ENCODE measurements at regions not wholly inside any gene's neighbourhood (a gene's known extent, or its start where the extent isn't known, plus 50 kb on each side); places are given as distances from the start of the nearest gene placed in this dataset.
"Not testable (repeated sequence)": the region's sequence is repeated elsewhere in the genome, so short reads cannot be mapped to it uniquely, and the experiment has no call there.

DNA sequence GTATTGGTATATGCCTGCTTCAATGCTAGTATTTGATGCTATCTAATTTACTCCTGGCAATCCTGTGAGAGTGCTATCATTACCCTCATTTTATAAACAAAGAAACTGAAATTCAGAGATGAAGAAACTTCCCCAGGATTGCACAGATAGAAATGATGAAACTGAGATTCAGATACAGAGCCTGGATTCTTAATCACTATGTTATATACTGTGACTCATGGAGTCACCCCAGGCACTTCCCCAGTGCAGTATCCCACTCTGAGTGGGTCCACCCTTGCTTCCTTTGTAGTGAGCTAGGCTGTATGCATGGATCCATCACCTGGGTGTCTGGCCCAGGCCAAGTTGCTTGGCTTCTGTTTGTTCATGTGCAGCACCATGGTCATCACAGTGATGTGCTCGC lies 133.9 kb downstream of the TRIM43 start:
- H3K9me3 ChIP-seq (ENCODE audit: low read depth, low read length, poor library complexity, severe bottlenecking); DNase-seq (ENCODE audit: low spot score); POLR2A ChIA-PET (ENCODE audit: low non-redundant PET); H3K4me1 ChIP-seq (ENCODE audit: insufficient read depth, low read length, poor library complexity, severe bottlenecking); H3K27ac ChIP-seq (ENCODE audit: low read depth, low read length, poor library complexity, severe bottlenecking); CTCF ChIA-PET; H3K27me3 ChIP-seq (replicated peaks; ENCODE audit: insufficient read depth, low read depth, low read length, poor library complexity); H3K4me3 ChIP-seq (ENCODE audit: low read depth, low read length, poor library complexity, severe bottlenecking); H3K36me3 ChIP-seq (ENCODE audit: insufficient read depth, low read length, poor library complexity, severe bottlenecking); BruUV-seq (replicated peaks): not testable (repeated sequence)
- intact Hi-C loops (cut with micrococcal nuclease; ENCODE audit: unreplicated experiment), result loop anchor here (5.0 to 10.0 kb wide), 2 partner anchors 323 to 531 kb away; partner anchors contain the start of gene FAHD2A

DNA sequence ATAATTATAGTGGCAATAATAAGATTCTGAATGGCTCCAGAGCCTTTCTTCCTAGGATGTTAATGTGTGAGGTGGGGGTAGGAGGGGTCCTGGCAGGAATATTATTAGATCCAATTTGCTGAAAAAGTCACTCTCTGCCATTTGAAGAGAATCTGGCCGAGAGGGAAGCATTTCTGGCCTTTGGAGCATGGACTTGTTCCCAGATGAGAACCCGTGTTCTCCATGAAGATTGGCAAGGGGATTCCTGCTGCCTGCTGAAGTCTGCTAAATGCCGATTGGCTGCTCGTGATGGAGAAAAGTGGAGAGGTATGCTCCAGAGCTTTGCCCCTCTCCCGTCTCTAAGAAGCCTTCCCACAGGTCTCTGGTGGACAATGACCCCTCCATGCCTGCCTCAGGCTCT lies 135.6 kb downstream of the TRIM43 start:
- BruUV-seq (replicated peaks); H3K9me3 ChIP-seq (ENCODE audit: low read depth, low read length, poor library complexity, severe bottlenecking); POLR2A ChIA-PET (ENCODE audit: low non-redundant PET); CTCF ChIA-PET; H3K36me3 ChIP-seq (ENCODE audit: insufficient read depth, low read length, poor library complexity, severe bottlenecking); DNase-seq (ENCODE audit: low spot score); H3K27ac ChIP-seq (ENCODE audit: low read depth, low read length, poor library complexity, severe bottlenecking); H3K4me3 ChIP-seq (ENCODE audit: low read depth, low read length, poor library complexity, severe bottlenecking); H3K27me3 ChIP-seq (replicated peaks; ENCODE audit: insufficient read depth, low read depth, low read length, poor library complexity); H3K4me1 ChIP-seq (ENCODE audit: insufficient read depth, low read length, poor library complexity, severe bottlenecking): not testable (repeated sequence)
- intact Hi-C loops (cut with micrococcal nuclease; ENCODE audit: unreplicated experiment), result loop anchor here (5.0 to 10.0 kb wide), 2 partner anchors 325 to 533 kb away; partner anchors contain the start of gene FAHD2A

DNA sequence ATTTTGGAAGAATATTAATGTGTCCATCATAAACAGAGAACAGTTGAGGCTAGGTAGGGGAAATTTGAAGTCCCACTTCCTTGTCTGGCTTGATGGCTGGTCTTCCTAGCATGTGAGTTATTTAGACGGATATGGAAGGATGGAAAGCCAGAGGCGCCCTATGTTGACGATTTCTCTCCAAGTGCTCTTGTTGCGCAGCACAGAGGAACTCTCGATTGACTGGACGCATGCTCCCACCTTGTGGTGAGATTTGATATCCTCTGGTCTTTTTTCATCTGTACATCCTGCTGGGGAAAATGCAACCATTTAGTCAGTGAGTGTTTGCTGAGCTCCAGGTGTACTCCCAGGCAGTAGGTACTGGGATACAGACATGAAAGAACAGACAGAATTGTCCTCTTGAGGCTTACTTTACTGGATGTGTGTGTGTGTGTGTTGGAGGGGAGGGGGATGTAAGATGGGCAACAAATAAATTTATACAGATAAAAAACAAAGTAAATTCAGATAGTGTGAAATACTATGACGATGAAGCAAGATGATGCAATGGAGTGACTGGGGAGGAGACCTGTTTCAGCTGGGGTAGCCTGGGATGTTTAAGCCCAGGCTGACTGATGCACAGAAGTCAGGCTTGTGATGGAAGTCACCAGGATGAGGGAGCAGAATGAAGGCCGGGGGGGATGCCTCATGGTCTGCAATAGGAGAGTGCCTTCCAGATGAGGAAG lies 137.2 kb downstream of the TRIM43 start:
- no peaks in the 10 kb centered on the region for H3K36me3 ChIP-seq (ENCODE audit: insufficient read depth, low read length, poor library complexity, severe bottlenecking)
- no peaks in the 10 kb centered on the region for H3K9me3 ChIP-seq (ENCODE audit: low read depth, low read length, poor library complexity, severe bottlenecking)
- no peak overlapping the region for H3K27ac ChIP-seq (ENCODE audit: low read depth, low read length, poor library complexity, severe bottlenecking)
- no peak for TF ChIP-seq EZH2 (IDR thresholded peaks at IDR 0.05; ENCODE audit: borderline replicate concordance, low read depth, low read length, poor library complexity, severe bottlenecking)
- TF ChIP-seq, protein P1, sequence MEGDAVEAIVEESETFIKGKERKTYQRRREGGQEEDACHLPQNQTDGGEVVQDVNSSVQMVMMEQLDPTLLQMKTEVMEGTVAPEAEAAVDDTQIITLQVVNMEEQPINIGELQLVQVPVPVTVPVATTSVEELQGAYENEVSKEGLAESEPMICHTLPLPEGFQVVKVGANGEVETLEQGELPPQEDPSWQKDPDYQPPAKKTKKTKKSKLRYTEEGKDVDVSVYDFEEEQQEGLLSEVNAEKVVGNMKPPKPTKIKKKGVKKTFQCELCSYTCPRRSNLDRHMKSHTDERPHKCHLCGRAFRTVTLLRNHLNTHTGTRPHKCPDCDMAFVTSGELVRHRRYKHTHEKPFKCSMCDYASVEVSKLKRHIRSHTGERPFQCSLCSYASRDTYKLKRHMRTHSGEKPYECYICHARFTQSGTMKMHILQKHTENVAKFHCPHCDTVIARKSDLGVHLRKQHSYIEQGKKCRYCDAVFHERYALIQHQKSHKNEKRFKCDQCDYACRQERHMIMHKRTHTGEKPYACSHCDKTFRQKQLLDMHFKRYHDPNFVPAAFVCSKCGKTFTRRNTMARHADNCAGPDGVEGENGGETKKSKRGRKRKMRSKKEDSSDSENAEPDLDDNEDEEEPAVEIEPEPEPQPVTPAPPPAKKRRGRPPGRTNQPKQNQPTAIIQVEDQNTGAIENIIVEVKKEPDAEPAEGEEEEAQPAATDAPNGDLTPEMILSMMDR (conservative IDR thresholded peaks at IDR 0.05; ENCODE audit: low read depth, low read length), result peak; percentile 59
- no TSS peak for BruUV-seq (replicated peaks)
- CTCF ChIA-PET, result interaction anchor here (1.2 kb wide), 1 partner anchor 340 kb away, joined by 3 read pairs; no protein-coding TSS in a partner anchor
- intact Hi-C loops (cut with micrococcal nuclease; ENCODE audit: unreplicated experiment), result loop anchor here (5.0 to 10.0 kb wide), 2 partner anchors 327 to 534 kb away; partner anchors contain the start of gene FAHD2A
- peak; percentile 72 for DNase-seq (ENCODE audit: low spot score)
- no peaks in the 10 kb centered on the region for H3K27me3 ChIP-seq (replicated peaks; ENCODE audit: insufficient read depth, low read depth, low read length, poor library complexity)
- POLR2A ChIA-PET (ENCODE audit: low non-redundant PET), result no interaction called here
- no peak overlapping the region for H3K4me3 ChIP-seq (ENCODE audit: low read depth, low read length, poor library complexity, severe bottlenecking)
- H3K4me1 ChIP-seq (ENCODE audit: insufficient read depth, low read length, poor library complexity, severe bottlenecking), result no peaks in the 10 kb centered on the region

DNA sequence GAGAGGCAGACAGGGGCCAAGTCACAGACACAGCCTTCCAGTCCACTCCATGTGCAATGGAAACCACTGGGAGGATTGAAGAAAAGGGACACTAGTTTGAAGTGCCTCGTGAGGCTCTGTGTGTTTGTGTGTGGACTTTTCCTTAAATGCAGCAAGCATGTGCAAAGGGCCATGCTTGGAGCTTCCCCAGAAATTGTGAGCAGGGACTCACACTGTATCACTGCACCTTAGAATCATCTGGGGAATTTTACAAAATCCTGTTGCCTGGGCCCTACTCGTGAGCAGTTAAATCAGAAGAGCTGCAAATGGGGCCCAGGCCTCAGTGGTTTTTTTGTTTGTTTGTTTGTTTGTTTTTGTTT lies 137.8 kb downstream of the TRIM43 start:
- no TSS peak for BruUV-seq (replicated peaks)
- Histone ChIP-seq H3K4me1 (ENCODE audit: insufficient read depth, low read length, poor library complexity, severe bottlenecking) (no peaks in the 10 kb centered on the region), H3K27ac (ENCODE audit: low read depth, low read length, poor library complexity, severe bottlenecking) (no peak overlapping the region), H3K36me3 (ENCODE audit: insufficient read depth, low read length, poor library complexity, severe bottlenecking) (no peaks in the 10 kb centered on the region), H3K27me3 (replicated peaks; ENCODE audit: insufficient read depth, low read depth, low read length, poor library complexity) (no peaks in the 10 kb centered on the region), H3K4me3 (ENCODE audit: low read depth, low read length, poor library complexity, severe bottlenecking) (no peak overlapping the region), H3K9me3 (ENCODE audit: low read depth, low read length, poor library complexity, severe bottlenecking) (no peaks in the 10 kb centered on the region)
- POLR2A ChIA-PET (ENCODE audit: low non-redundant PET), result no interaction called here
- CTCF ChIA-PET, result interaction anchor here (0.6 kb wide), 1 partner anchor 10 kb away, joined by 4 read pairs; no protein-coding TSS in a partner anchor
- intact Hi-C loops (cut with micrococcal nuclease; ENCODE audit: unreplicated experiment), result loop anchor here (5.0 to 10.0 kb wide), 2 partner anchors 327 to 535 kb away; partner anchors contain the start of gene FAHD2A
- no peak for TF ChIP-seq EZH2 (IDR thresholded peaks at IDR 0.05; ENCODE audit: borderline replicate concordance, low read depth, low read length, poor library complexity, severe bottlenecking)
- TF ChIP-seq, protein P1 (conservative IDR thresholded peaks at IDR 0.05; ENCODE audit: low read depth, low read length), result no peak
- no peak for DNase-seq (ENCODE audit: low spot score)

All from A673 (cell line).